Hindlimb muscle (tissue), 1 donor: ENCODE measurements at regions not wholly inside any gene's neighbourhood (a gene's known extent, or its start where the extent isn't known, plus 50 kb on each side); places are given as distances from the start of the nearest gene placed in this dataset.

Source experiments
- DNase-seq: peaks from one replicate; pipeline ENCODE4 v3.0.0-alpha.2; 2013

GRCh38 chr2:239522740-239523119 lies 121.9 kb upstream of the HDAC4 start:
- DNase-seq = no peak

DNA sequence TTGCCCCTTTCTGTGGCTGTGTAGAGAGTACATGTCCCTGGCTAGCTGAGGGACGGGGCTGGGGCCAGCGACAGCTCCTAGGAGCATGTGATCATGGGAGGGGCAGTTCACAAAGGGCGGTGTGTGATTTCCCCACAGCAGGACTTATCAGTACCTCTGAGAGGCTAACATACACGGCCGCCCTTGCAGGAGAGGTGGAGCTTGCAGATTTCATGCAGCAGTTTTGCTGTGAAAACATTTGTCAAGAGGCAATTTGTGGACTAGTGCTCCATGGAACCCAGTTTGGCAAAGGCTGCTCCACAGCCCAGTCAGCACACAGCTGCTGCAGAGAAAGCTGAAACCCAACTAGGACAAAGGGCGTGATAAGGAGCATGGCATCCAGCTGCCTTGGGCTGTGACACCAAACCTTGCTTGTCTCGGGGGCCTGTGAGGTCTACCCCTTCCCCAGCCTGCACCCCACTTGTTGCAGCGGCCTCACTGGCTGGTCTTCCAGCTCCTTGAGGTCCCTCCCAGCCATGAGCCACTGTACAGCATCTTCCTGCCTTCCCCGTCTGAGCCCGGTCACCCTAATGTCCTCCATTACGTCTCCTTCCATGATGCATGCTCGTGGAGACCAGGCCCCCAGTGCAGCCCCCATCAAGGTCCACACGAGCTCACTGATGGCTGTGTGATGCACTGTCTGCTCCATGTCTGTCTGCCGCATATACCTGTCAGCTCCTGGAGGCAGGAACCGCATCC lies 121.4 kb upstream of the HDAC4 start:
- no peak for DNase-seq

GRCh38 chr2:239521518-239521815 lies 120.6 kb upstream of the HDAC4 start:
- DNase-seq = no peak

GRCh38 chr2:239520811-239521517 lies 120.1 kb upstream of the HDAC4 start:
- DNase-seq = no peak

GRCh38 chr2:239519921-239520585 lies 119.2 kb upstream of the HDAC4 start:
- no peak for DNase-seq

- no peak for DNase-seq
These were observed 118.5 kb upstream of the HDAC4 start for GRCh38 chr2:239519089-239519920.

GRCh38 chr2:239518286-239519088 lies 117.7 kb upstream of the HDAC4 start:
- DNase-seq = no peak

GRCh38 chr2:239517686-239518085 lies 116.9 kb upstream of the HDAC4 start:
- no peak for DNase-seq

DNA sequence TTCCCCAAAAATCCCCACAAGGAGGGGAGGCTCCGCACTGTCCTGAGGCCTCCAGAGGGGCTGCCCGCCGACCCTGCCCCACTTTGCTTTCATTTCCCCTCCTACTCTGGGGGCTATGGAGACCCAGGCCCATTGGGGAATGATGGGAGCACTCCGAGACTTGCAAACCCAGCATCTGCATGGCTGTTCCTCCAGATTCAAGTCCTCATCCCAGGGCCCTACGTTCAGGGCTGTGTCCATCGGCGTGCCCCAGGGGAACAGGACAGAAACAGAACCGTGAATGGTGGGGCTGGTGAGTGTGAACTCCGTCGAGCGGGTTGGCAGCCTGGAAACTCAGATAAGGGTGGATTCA lies 116.1 kb upstream of the HDAC4 start:
- no peak for DNase-seq

- DNase-seq = no peak
These were observed 115.6 kb upstream of the HDAC4 start for GRCh38 chr2:239516286-239516953.

DNA sequence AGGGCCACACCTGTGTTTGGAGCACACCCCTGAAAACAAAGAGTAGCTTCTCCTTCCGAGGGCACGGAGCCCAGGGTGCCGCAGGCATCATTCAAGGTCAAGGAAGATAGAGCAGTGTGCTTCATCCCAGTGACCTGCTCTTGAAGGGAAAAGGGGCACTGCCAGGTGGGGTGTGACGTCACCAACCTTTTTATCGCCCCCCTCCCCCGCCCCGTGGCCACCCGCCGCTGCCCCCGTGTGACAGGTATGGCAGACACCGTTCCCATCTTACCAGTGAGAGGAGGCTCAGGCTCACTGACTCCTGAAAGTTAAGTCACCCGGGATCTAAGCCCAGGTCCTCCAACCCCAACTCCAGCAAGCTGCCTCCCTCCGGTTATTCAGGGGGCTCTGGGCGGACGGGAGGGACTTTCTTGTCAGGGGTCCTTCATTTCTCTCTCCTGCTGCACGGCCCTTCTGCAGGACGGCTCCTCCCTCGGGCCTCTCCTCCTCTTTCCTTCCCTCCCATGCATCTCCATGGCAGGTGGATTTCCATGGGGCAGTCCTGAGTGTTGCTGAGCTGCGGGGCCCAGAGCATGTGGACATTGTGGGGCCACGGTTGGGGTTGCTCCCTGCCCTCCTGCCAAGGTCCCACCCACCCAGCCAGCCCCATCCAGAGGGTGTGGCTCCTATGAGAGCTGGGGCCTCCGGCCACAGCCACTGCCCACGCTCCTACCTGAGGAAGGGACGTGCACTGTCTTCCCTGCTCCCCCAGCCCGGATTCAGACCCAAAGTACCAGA lies 114.1 kb upstream of the HDAC4 start:
- DNase-seq = no peak

- DNase-seq = no peak
These were observed 111.2 kb upstream of the HDAC4 start for GRCh38 chr2:239512054-239512453.

DNA sequence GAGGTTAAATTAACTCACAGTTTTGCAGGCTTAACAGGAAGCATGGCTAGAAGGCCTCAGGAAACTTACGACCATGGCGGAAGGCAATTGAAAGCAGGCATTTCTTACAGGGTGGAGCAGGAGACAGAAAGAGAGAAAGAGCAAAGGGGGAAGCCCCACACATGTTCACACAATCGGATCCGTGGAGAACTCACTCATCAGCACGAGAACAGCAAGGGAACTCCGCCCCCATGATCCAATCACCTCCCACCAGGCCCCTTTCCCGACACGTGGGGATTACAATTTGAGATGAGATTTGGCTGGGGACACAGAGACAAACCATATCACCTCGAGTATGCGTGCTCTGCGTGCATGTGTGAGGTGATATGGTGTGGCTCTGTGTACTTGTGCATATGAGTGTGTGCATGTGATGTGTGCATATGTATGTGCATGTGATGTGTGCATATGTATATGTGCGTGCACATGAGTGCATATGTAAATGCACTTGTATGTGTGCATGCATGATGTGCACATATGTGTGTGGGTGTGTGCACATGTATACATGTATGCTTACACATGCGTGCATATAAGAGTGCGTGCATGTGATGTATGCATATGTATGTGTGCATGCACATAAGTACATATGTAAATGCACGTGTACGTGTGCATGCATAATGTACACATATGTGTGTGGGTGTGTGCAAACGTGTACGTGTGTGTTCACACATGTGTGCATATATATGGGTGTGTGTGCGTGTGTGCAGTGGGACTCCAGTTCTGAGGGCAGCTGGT lies 108.7 kb upstream of the HDAC4 start:
- DNase-seq = no peak

GRCh38 chr2:239508261-239508660 lies 107.4 kb upstream of the HDAC4 start:
- DNase-seq = no peak

DNA sequence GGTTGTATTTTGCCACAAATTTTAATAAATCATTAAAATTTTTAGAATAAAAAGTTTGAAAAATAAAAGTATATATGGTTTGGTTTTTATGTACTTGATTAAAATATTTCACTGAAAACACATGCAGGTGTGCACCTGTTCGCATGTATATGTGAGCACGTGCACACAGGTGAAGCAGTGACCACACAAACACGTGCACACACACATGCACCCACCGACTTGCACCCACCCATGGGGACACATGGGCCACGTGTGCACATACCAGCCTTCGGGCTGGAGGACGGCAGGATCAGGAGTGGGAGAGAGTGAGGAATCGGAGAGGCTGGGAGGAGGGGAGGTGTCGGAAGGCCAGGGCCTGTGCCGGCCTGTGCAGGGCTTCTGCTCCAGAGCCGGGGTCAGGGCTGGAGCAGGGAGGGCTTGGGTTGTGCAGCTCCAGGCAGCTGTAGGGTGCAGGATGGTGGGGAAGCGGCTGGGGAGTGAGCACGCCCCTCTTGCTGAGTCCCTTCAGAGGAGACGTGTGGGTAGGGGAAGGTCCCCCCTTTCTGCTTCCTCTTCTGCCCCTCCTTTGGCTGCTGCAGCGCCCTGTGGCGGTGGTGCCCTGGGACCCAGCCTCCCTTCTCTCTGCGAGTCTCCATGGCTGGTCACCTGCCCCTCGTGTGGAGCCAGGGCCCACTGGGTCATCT lies 106.9 kb upstream of the HDAC4 start:
- DNase-seq = no peak

DNA sequence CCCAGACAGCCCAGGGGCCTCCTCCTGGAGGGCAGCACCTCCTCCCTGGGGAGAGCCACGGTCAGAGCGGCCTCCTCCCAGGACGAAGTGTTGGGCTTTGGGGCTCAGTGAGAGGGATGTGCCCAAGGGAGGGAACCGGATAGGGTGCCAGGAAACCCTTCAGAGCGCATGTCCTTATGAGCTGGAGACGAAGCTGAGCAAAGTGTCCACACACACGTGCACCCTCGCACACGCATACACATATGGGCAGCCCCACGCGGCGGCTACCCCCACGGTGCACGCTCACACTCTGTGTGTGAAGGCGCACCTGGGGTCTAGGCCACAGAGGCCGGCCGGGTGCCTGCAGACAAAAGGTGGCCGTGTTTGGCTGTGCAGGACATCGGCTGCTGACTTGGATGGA lies 106.1 kb upstream of the HDAC4 start:
- DNase-seq = no peak

DNA sequence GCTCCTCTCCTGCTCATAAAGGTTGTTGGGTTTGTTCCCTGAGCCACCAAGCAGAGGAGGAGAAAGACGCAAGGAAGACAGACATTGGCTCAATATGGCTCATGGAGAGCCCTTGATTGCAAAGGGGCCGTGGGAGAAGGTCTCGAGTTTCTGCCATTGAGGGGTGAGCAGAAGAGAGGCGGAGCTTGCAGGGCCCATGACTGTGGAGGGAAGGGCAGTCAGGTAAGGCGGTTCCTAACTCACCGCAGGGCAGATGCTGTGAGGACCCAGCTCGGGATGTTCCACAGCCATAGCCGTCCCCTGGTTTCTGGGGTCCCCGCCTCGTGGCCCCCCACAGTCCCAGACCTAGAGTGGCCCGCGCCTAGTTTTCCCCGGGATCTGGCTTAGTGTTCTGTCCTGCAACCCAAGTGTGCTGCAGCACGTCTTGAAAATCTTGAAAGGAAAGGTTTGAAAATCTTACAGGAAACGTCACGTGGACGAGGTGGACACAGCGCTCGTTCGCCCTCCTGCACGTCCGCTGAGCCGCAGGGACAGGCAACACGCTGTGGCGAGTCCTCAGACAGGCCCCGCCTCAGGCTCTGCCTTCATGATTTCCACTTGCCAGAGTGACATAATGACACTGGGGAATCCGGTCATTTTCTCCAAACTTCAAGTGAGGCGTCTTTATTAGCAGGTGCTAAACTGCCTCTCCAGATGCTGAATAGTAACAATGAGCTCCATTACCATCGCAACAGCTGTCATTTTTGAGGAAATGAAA lies 105.5 kb upstream of the HDAC4 start:
- DNase-seq = peak; percentile 37

GRCh38 chr2:239504643-239505235 lies 103.9 kb upstream of the HDAC4 start:
- no peak for DNase-seq
